GM06990 (cell line): ENCODE measurements at regions not wholly inside any gene's neighbourhood (a gene's known extent, or its start where the extent isn't known, plus 50 kb on each side); places are given as distances from the start of the nearest gene placed in this dataset.

ENCODE experiments used
- DNase-seq: peaks from one replicate; pipeline ENCODE4 v3.0.0-alpha.2; 2011; ENCODE audit not compliant: insufficient read length; ENCODE audit errors: extremely low read depth
- H3K27me3 ChIP-seq: replicated peaks from 2 replicates; pipeline ENCODE4 v1.6.0; 2011; ENCODE audit warnings: low read length; ENCODE audit not compliant: control insufficient read depth, insufficient read depth
- H3K36me3 ChIP-seq: 2 replicates; pipeline ENCODE4 v1.5.1; 2011; ENCODE audit warnings: low read length; ENCODE audit not compliant: control insufficient read depth, insufficient read depth
- H3K4me3 ChIP-seq: replicated peaks from 2 replicates; pipeline ENCODE4 v1.5.1; 2011; ENCODE audit warnings: low read depth, mild to moderate bottlenecking, control low read depth, low read length
- CTCF ChIP-seq: IDR thresholded peaks from 2 replicates; pipeline ENCODE4 v1.5.1; 2011; ENCODE audit warnings: low read length, control low read depth, mild to moderate bottlenecking, inconsistent platforms; ENCODE audit not compliant: insufficient read depth, poor library complexity, severe bottlenecking

GRCh38 chr13:78736142-78736541 lies 77.2 kb upstream of the OBI1 start:
- TF ChIP-seq CTCF = no peak
- no peaks in the 10 kb centered on the region for H3K36me3 ChIP-seq
- H3K27me3 ChIP-seq = no peaks in the 10 kb centered on the region
- no peak overlapping the region for H3K4me3 ChIP-seq
- no peak for DNase-seq

DNA sequence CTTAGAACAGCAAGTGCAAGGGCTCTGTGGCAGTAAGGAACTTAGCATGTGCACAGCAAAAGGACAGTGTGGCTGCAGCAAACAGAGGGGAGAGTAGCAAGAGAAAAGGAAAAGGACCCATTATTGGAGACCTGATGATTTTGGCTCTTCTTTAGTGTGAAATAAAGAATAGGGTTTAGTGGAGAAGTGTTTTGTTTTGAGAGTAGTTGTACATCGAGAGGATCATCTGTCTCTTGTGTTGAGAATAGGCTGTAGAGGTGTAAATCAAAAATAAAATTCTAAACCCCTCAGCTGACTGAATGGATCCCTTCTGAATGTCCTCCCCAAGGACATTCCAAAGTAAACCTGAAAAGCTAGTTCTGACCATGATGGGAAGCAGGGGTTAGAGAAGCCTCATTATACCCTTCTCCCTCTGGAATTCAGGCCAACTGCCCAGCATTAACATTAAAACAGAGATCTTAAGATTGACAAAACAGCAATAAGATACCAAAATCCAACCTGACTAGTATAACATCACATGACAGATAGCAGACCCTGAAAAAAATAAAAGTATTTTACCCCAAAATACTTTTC lies 73.6 kb upstream of the OBI1 start:
- Histone ChIP-seq H3K4me3 (no peak overlapping the region), H3K27me3 (no peaks in the 10 kb centered on the region), H3K36me3 (no peaks in the 10 kb centered on the region)
- DNase-seq = no peak
- no peak for TF ChIP-seq CTCF

DNA sequence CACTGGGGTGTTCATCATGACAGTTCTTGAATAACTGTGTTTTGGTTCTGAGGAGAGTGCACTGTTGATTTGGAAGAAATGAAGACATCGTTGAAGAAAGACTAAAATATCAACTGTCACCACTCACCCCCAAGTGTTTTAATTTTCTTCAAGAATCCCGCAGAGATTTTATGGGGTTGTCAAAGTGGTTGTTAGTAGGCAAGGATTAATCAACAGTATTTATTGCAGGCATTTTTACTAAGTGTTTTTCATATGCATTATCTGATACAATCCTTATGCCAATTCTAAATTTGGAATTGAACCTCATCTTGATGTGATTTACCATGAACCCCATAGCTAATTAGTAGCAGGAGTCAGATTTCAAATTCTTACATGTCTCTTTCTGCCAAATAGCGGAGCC lies 63.7 kb upstream of the OBI1 start:
- H3K27me3 ChIP-seq = no peaks in the 10 kb centered on the region
- no peaks in the 10 kb centered on the region for H3K36me3 ChIP-seq
- no peak for DNase-seq
- TF ChIP-seq CTCF = no peak
- H3K4me3 ChIP-seq = no peak overlapping the region

- TF ChIP-seq CTCF = no peak
- Histone ChIP-seq H3K36me3 (no peaks in the 10 kb centered on the region), H3K27me3 (no peaks in the 10 kb centered on the region), H3K4me3 (no peak overlapping the region)
- DNase-seq = no peak
These were observed 60.4 kb upstream of the OBI1 start for GRCh38 chr13:78719367-78719766.

DNA sequence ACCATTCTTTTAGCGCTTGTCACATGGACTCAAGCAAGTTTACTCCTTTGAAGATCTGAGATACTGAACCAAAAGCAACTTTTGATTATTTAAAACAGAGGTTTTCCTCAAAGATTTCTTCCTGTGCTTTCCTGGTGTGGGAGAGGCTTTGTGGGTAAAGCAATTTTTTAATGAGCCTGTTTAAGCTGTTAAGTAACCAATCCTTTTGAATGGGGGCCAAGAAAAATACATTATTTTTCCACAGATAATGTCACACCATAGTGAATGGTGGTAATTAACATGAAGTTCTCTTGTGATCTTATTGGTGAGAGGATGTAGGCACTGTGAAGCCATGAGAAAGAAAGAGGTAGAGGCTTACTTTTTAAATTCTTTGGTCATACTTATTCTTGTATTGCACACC lies 55.8 kb upstream of the OBI1 start:
- Histone ChIP-seq H3K36me3 (no peaks in the 10 kb centered on the region), H3K4me3 (no peak overlapping the region), H3K27me3 (no peaks in the 10 kb centered on the region)
- DNase-seq = no peak
- TF ChIP-seq CTCF = no peak

GRCh38 chr13:78712831-78713230 lies 53.9 kb upstream of the OBI1 start:
- no peaks in the 10 kb centered on the region for H3K27me3 ChIP-seq
- H3K36me3 ChIP-seq = no peaks in the 10 kb centered on the region
- no peak for DNase-seq
- TF ChIP-seq CTCF = no peak
- H3K4me3 ChIP-seq = no peak overlapping the region
